GM12872 (cell line): ENCODE measurements at regions not wholly inside any gene's neighbourhood (a gene's known extent, or its start where the extent isn't known, plus 50 kb on each side); places are given as distances from the start of the nearest gene placed in this dataset.

Experiments
- TF ChIP-seq, protein P1 (sequence below): IDR thresholded peaks from 3 replicates; pipeline ENCODE4 v1.5.1; 2011; ENCODE audit warnings: low read depth, mild to moderate bottlenecking, low read length, moderate library complexity; ENCODE audit not compliant: insufficient read depth

DNA sequence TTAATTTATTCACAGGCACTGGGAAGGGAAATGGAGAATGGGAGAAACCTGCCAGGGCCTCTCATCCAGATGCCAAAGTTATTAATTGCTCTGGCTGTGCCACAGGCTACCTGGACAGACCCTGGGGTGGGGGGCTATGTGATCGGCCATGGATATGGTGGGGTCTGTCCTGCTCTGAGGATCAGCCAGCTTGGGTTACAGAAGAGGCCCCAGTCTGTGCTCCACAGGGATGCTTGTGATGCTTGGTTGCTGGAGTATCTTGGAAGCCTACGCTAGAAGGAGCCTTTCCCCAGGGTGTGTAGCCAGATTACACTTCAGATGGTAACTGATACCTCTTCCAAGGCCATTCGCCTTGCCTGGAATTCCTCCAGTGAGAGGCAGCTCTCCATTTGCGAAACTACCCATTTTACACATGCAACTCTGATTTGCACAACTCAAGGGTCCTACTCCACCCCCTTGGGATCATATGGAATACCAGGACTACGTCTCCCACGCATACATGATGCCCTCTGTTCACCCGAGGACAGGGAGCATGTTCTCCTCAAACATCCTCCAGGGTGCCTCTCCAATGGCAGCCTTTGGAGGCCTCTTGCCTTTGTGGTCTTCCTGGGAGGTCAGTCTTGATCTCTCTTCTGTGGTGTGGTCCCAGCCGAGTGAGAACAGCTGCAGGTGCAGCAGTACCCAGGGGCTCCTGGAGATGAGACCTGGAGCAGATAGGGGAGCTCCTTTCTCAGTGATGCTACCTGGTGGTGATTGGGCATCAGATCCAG is 186.6 kb upstream of the TSHZ3 start:
- TF ChIP-seq, protein P1, sequence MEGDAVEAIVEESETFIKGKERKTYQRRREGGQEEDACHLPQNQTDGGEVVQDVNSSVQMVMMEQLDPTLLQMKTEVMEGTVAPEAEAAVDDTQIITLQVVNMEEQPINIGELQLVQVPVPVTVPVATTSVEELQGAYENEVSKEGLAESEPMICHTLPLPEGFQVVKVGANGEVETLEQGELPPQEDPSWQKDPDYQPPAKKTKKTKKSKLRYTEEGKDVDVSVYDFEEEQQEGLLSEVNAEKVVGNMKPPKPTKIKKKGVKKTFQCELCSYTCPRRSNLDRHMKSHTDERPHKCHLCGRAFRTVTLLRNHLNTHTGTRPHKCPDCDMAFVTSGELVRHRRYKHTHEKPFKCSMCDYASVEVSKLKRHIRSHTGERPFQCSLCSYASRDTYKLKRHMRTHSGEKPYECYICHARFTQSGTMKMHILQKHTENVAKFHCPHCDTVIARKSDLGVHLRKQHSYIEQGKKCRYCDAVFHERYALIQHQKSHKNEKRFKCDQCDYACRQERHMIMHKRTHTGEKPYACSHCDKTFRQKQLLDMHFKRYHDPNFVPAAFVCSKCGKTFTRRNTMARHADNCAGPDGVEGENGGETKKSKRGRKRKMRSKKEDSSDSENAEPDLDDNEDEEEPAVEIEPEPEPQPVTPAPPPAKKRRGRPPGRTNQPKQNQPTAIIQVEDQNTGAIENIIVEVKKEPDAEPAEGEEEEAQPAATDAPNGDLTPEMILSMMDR: no peak

DNA sequence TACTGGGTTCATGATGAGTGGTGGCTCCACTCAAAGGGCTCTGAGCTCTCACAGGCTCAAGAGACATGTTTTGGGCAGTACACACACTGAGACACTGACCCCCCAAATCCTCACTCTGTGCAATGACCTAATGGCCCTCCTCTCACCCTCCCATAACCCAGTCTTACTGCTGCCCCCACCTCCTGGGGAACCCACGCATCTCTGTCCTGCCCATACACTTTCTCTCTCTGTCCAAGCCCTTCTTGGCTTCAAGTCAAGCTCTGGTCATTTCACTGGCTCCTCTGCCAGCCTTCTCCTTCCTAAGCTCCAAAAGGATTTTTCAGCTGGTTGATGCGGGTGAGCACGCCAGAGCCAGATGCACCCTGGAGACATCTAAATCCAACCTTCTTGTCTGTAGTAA is 187.9 kb upstream of the TSHZ3 start:
- TF ChIP-seq, protein P1: no peak

DNA sequence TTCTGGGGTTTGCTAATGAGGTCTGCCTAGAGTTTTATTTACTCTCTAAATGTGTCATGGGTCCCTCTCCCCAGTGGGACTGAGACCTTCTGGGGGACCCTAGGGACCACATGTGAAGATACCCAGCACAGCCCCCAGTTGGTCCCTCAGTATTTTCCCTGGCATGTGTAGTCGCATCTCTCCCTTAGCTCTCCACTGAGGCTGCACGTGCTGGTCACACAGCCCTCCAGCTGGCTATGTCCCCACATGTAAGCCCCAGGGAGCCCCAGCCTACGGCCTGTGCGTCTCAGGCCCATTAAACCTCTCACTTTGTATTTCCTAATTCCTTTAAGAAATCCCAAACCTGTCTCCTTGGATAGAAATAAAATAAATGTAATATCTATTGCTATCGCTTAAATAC is 189.6 kb upstream of the TSHZ3 start:
- TF ChIP-seq, protein P1: no peak

DNA sequence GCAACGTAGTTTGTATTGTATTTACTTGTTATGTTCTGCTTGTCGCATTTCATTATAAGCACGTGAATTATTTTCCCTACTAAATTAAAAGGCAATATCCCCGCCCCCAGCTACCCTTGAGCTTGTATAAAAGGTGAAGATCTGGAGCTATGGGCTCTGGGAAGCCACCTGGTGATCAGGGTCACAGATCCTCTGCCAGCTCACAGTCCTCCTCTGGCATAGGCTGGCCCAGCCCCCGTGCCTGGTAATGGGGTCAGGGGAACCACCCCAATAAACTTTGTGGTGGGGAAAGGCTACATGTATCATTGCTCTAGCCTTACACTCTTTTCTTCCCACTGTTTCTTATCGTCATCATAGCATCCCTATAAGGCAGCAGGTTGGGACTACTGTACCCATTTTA is 190.2 kb upstream of the TSHZ3 start:
- TF ChIP-seq, protein P1: no peak

DNA sequence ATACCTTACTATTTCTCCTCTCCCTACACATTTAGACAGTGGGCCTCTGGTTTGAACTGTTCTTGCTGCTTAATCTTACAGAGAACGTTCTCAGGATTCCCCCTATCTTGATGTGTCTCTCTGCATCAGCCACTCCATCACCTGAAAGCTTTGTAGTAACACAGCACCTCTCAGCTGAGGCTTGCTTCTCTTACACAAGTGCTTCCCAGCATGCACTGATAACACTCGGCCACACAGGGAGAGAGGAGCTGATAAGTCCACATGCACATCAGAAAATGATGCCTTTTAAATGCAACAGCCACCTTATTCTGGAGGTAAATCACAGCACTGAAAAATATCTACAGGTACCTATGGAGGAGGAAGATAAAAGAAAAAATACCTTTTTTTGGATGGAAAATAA is 192.2 kb upstream of the TSHZ3 start:
- TF ChIP-seq, protein P1: no peak

DNA sequence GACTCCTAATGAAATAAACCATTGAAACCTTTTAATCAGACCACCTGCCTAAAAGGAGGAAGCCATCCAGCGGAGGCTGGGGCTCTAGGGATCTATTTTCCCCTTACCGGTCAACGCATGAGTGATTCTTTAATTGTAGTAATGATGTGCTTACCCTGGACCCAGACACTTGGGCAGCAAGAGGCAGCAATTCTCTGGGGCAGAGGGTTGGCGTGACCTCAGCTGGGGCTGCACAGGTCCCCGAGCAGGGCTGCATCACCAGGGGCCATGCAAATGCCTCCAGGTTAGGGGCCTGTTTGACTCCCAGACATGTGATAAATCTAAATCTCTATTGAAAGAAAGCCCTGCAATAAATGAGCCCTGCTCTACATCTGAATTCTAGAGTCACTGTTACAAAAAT is 194.2 kb upstream of the TSHZ3 start:
- TF ChIP-seq, protein P1: no peak

DNA sequence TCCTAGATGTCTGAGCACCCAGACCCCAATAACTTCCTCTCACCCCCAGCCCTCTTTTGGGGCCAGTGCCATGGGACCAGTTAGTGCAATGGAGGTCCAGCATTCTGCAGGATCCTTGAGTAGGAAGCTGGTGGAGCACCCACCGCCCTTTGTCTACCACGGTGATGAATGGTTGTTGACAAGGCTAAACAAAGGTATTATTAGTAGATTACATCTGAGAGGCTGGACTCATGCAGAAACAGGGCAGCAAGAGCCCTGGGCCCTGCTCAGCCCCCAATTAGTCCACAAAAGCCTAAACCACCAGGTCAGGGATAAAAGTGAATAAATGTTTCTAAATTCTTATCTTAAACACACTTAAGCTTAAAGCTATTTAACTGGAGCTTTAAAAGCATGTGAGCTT is 196.5 kb upstream of the TSHZ3 start:
- TF ChIP-seq, protein P1: no peak
